GM12874 (cell line): ENCODE measurements at regions not wholly inside any gene's neighbourhood (a gene's known extent, or its start where the extent isn't known, plus 50 kb on each side); places are given as distances from the start of the nearest gene placed in this dataset.

ENCODE experiments used
- TF ChIP-seq, protein P1 (sequence below): IDR thresholded peaks from 2 replicates; pipeline ENCODE4 v1.5.1; 2011; ENCODE audit warnings: low read depth, mild to moderate bottlenecking, control low read depth, low read length, moderate library complexity; ENCODE audit not compliant: insufficient read depth

DNA sequence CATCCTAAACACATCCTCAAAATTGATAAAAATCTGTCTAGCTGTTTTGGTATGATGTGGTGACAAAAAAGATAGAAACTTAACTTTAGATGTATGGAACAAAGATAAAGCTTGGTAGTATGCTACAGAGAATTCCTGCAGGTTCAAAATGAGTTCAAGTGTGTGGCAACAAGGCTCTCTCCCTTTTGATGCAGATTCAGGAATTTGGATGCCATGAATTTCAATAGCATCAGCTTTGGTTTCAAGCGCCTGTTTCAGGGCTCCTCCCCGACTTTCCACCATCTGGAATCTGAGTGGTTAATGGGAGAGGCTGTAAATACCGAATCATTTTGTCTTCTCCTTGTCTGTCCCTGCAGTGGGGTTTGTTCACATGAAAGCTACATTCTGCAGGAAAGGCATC is 180.6 kb downstream of the MTX2 start:
- TF ChIP-seq, protein P1, sequence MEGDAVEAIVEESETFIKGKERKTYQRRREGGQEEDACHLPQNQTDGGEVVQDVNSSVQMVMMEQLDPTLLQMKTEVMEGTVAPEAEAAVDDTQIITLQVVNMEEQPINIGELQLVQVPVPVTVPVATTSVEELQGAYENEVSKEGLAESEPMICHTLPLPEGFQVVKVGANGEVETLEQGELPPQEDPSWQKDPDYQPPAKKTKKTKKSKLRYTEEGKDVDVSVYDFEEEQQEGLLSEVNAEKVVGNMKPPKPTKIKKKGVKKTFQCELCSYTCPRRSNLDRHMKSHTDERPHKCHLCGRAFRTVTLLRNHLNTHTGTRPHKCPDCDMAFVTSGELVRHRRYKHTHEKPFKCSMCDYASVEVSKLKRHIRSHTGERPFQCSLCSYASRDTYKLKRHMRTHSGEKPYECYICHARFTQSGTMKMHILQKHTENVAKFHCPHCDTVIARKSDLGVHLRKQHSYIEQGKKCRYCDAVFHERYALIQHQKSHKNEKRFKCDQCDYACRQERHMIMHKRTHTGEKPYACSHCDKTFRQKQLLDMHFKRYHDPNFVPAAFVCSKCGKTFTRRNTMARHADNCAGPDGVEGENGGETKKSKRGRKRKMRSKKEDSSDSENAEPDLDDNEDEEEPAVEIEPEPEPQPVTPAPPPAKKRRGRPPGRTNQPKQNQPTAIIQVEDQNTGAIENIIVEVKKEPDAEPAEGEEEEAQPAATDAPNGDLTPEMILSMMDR, result no peak

DNA sequence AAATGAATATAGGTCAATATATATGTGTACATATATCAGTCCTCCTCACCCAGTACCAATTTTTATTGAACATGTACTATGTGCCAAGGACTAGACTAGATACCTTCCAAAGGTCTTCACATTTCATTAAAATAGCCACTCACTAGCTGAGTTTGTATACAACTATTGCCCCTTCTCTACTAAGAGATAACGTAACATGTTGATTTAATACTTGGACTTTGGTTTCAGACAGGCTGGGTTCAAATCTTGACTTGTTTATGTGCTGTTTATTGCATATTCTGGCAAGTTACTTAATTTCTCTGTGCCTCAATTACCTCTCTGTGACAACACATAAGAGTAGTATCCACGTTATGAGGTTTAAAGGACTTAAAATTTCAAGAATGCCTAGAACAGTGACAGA is 184.5 kb downstream of the MTX2 start:
- TF ChIP-seq, protein P1, result no peak

DNA sequence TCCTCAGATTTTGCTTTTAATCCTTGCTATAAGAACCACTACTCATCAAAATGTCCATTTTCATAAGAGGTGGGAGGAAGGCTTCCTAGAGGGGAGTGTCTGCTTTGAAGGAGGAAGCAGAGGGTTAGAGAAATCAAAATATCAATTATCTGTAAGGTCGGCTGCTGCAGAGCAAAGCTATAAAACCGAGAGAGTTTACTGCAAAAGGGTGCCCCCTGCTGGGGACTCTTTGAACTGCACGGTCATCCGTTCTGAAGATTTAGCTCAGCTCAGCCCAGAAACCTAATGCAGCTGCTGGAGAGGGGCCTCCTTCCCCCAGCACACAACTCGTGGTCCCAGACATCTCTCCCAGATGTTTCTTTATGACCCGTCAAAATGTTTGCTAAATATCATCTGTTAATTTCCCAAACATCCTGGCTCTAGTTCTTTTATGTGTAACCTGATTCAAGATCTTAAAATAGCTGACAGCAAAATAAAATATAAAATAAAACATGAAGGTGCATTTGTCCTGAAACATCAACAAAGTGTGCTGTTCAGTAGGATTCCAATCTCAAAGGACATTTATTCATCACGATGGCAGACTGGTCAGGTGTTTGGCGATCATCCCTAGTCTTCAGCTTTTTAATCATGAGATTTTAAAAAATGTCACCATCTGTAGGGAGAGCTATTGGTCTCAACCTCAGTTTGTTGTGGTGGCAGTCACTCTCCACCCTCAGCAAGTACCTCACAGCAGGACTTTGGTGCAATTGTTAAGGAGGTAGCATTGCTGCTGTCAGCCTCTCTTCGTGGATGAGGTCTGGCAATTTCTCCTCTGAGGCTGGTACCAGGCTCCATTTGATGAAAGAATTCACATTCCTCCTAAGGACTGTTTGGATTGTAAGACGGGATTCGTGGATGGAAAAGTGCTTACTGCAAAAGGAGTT is 185.9 kb downstream of the MTX2 start:
- TF ChIP-seq, protein P1, result peak; percentile 86

DNA sequence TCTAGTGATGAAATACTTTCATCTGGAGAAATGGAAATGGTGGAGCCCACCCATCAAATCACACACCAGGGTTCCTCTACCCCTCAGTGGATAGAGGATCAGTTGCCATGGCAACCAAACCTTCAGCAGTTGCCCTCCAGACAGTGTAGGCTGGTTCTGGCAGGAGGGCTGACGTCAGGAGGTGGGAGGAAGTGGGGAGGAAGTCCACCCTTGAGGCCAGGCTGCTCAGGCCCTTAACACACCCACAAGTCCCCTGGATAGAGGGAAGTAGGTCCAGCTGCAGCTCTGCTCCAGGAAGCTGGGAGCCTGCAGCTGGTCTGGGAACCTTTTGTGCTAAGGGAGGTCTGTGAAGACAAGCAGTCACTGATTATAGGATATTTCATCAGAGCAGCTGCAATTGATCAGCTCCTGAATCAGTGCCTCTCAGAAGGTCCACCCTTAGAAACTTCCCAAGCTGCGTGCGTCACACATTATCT is 186.6 kb downstream of the MTX2 start:
- TF ChIP-seq, protein P1, result no peak

DNA sequence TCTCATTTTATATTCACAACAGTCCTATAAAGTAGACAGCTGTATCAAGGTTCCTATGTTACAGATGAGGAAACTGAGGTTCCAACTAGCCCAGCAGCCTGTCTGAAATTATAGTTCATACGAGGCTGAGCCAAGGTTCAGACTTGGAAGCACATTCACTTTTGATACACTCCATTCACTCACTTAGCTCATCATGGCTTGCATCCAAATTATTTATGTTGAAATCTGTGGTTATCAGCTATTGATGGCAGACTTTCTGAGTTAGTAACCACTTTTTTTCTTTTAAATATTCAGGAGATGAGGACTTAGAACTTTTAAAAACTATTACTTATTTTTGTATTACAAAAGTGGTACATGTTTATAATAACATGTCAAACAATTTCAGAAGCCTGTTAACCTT is 188.2 kb downstream of the MTX2 start:
- TF ChIP-seq, protein P1, result no peak

DNA sequence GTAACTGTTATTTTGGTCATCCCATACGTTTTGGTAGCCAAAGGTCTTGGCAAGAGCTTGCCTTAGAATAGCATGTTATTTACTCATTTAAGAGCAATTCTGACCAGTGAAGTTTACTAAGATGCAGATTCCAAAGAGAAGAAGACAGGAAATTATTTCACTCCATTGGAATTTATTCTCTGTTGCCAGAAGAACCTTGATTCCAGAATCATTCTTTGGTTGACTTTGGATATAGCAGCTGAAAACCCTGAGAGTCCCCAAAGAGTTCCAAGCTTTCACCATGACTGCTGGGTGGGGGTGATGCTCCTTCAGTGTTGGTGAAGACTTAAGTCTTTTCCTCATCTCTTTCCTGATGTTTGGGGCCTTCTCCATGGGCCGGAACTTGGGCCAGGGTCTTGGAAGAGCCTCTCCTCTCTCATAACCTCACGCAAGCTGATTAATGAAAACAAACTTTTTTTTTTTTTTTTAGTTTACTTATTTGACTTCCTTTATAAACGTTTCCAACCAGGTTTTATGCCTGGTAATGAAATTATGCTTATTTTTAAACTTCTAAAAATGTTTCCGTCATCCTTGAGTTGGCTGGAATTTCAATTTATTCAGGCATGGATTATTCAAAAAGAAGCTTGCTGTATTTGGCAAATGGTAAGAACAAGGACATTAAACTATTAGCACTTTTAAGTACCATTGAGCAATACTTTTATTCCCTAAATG is 192.0 kb downstream of the MTX2 start:
- TF ChIP-seq, protein P1, result no peak
